Panc1 (cell line): ENCODE measurements at regions not wholly inside any gene's neighbourhood (a gene's known extent, or its start where the extent isn't known, plus 50 kb on each side); places are given as distances from the start of the nearest gene placed in this dataset.

Source experiments
- CTCF ChIP-seq: fragments of 450-650 bp; IDR thresholded peaks from 2 replicates; pipeline ENCODE4 v1.5.1; 2017; ENCODE audit warnings: mild to moderate bottlenecking
- REST ChIP-seq, 2 experiments: IDR thresholded peaks; 2 replicates each; pipeline ENCODE4 v1.6.1; 2011 to 2012; ENCODE audit warnings: low read depth in 2 of 2, control low read depth in 1 of 2, low read length in 1 of 2, mild to moderate bottlenecking in 1 of 2, moderate library complexity in 1 of 2; ENCODE audit not compliant: insufficient read depth in 1 of 2
- SIN3A ChIP-seq: IDR thresholded peaks from 2 replicates; pipeline ENCODE4 v1.6.1; 2012; ENCODE audit warnings: low read depth, mild to moderate bottlenecking, low read length, moderate library complexity, borderline replicate concordance; ENCODE audit not compliant: insufficient read depth

- TF ChIP-seq CTCF, result no peak
- TF ChIP-seq REST (IDR thresholded peaks at IDR 0.05; ENCODE audit: insufficient read depth in 1 of 2, low read depth in 2 of 2, low read length in 1 of 2), result no peak
- no peak for TF ChIP-seq SIN3A
Observed at GRCh38 chrX:42954880-42955279, 176.9 kb upstream of the PPP1R2C start.
